Left cardiac atrium (tissue), 4 donors: ENCODE measurements at regions not wholly inside any gene's neighbourhood (a gene's known extent, or its start where the extent isn't known, plus 50 kb on each side); places are given as distances from the start of the nearest gene placed in this dataset.
"Not testable (repeated sequence)": the region's sequence is repeated elsewhere in the genome, so short reads cannot be mapped to it uniquely, and the experiment has no call there.

ENCODE experiments used
- ATAC-seq, 2 donors: fragments of 200-7000 bp; cut with Tn5 transposase; one replicate each; pipeline ENCODE4 v1.9.1; 2020; ENCODE audit warnings: mild to moderate bottlenecking in 2 of 2, moderate library complexity in 2 of 2
- DNase-seq: peaks from one replicate; pipeline ENCODE4 v3.0.0-alpha.2; 2020
- intact Hi-C, 2 donors: fragments of 100-400 bp; cut with DNase I; formaldehyde crosslinking; loops; one replicate each; pipeline versions ENCODE4 v1.14.1 to v1.15.1; 2022 to 2023
- donor health status: DM: no; HTN: yes; CAD: no.
- donor health status: DM: no; HTN: yes; CAD: no; lungs with severe emphysema.
- donor health status: DM: yes; HTN: yes; CAD: no.
- donor health status: Dilated cardiomyopathy.

- intact Hi-C loops: no loop called here
Measured at GRCh38 chr7:109343678-109344077, 774.0 kb downstream of the DNAJB9 start.

GRCh38 chr7:109351493-109351892 lies 781.8 kb downstream of the DNAJB9 start:
- no peak for ATAC-seq
- DNase-seq: no peak
- intact Hi-C loops: no loop called here

More at GRCh38 chr7:109343678-109344077, 774.0 kb downstream of the DNAJB9 start:
- DNase-seq (no peak), ATAC-seq (no peak)

- DNase-seq (no peak), ATAC-seq (no peak)
- intact Hi-C loops: no loop called here
Measured at GRCh38 chr7:109354000-109354399, 784.3 kb downstream of the DNAJB9 start.

GRCh38 chr7:109354552-109354951 lies 784.9 kb downstream of the DNAJB9 start:
- ATAC-seq (no peak), DNase-seq (no peak)
- intact Hi-C loops: no loop called here

GRCh38 chr7:109375823-109376222 lies 806.1 kb downstream of the DNAJB9 start:
- ATAC-seq (no peak), DNase-seq (no peak)
- intact Hi-C loops: no loop called here

- intact Hi-C loops: no loop called here
- DNase-seq: no peak
Measured at GRCh38 chr7:109376576-109376975, 806.9 kb downstream of the DNAJB9 start.

GRCh38 chr7:109377076-109377884 lies 807.6 kb downstream of the DNAJB9 start:
- intact Hi-C loops: no loop called here
- no peak for ATAC-seq
- no peak for DNase-seq

More at GRCh38 chr7:109376576-109376975, 806.9 kb downstream of the DNAJB9 start:
- ATAC-seq: no peak

GRCh38 chr7:109386959-109387358 lies 817.3 kb downstream of the DNAJB9 start:
- DNase-seq: no peak
- intact Hi-C loops: no loop called here

GRCh38 chr7:109387530-109387929 lies 817.9 kb downstream of the DNAJB9 start:
- no peak for ATAC-seq
- peak; percentile 7 for DNase-seq

More at GRCh38 chr7:109386959-109387358, 817.3 kb downstream of the DNAJB9 start:
- ATAC-seq: no peak

GRCh38 chr7:109391240-109391639 lies 821.6 kb downstream of the DNAJB9 start:
- intact Hi-C loops: no loop called here
- no peak for ATAC-seq
- DNase-seq: no peak

More at GRCh38 chr7:109387530-109387929, 817.9 kb downstream of the DNAJB9 start:
- intact Hi-C loops: no loop called here

GRCh38 chr7:109402107-109402506 lies 832.4 kb downstream of the DNAJB9 start:
- ATAC-seq (no peak), DNase-seq (no peak)
- intact Hi-C loops: no loop called here

- ATAC-seq (no peak), DNase-seq (no peak)
- intact Hi-C loops: no loop called here
Measured at GRCh38 chr7:109407756-109408155, 838.1 kb downstream of the DNAJB9 start.

- intact Hi-C loops: no loop called here
- ATAC-seq (no peak), DNase-seq (no peak)
Measured at GRCh38 chr7:109437957-109438356, 868.3 kb downstream of the DNAJB9 start.

- ATAC-seq (no peak), DNase-seq (no peak)
- intact Hi-C loops: no loop called here
Measured at GRCh38 chr7:109449760-109450159, 880.1 kb downstream of the DNAJB9 start.

- ATAC-seq (no peak), DNase-seq (no peak)
- intact Hi-C loops: no loop called here
Measured at GRCh38 chr7:109456116-109456515, 886.4 kb downstream of the DNAJB9 start.

- intact Hi-C loops: no loop called here
- ATAC-seq: no peak
Measured at GRCh38 chr7:109460296-109460695, 890.6 kb downstream of the DNAJB9 start.

GRCh38 chr7:109462171-109462570 lies 892.5 kb downstream of the DNAJB9 start:
- ATAC-seq (no peak), DNase-seq (no peak)
- intact Hi-C loops: no loop called here

More at GRCh38 chr7:109460296-109460695, 890.6 kb downstream of the DNAJB9 start:
- no peak for DNase-seq

- ATAC-seq, DNase-seq, intact Hi-C loops: not testable (repeated sequence)
Measured at GRCh38 chr7:109467729-109468128, 898.1 kb downstream of the DNAJB9 start.

GRCh38 chr7:109473172-109473571 lies 903.5 kb downstream of the DNAJB9 start:
- ATAC-seq: no peak
- intact Hi-C loops: no loop called here
- no peak for DNase-seq

- ATAC-seq (no peak), DNase-seq (no peak)
- intact Hi-C loops: no loop called here
Measured at GRCh38 chr7:109476409-109476808, 906.7 kb downstream of the DNAJB9 start.

GRCh38 chr7:109479388-109479787 lies 909.7 kb downstream of the DNAJB9 start:
- intact Hi-C loops: no loop called here
- no peak for DNase-seq
- no peak for ATAC-seq
